ENCODE measurements at regions not wholly inside any gene's neighbourhood (a gene's known extent, or its start where the extent isn't known, plus 50 kb on each side); places are given as distances from the start of the nearest gene placed in this dataset.

DNA sequence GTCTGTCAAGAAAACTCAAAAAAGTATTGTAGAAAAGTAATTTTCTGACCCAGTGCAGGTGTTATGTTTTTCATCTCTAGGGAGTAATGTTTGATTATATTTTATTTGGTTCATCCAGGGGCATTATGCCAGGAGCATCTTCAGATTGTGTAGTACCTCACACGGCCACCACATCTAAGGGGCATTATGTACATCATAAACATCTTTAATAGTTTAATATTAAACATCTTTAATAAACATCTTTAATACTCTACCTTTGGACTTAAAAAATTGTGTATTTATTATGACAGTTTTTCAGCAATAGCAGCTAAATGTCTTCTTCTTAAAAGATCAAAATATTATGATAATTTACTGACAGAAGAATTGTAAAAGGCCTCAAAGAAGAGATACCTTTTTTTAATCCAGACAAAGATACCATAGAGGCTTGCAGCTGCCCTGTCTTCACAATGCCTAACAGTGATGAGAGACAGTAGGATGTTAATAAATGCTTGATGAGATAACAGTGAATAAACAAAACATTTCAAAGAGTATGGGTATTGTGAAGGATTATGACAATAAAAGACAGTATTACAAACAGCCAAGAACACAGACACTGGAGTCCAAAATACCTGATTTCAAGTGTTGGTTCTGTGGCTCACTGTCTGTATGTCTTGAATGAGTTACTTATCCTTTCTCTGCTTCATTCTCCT is 240.9 kb upstream of the ADGRL2 start:
- no peak overlapping the region for H3K4me3 Mint-ChIP-seq
- no peak overlapping the region for H3K27ac Mint-ChIP-seq
- H3K4me1 Mint-ChIP-seq (ENCODE audit: low read depth): no peaks in the 10 kb centered on the region
- no peaks in the 10 kb centered on the region for H3K9me3 Mint-ChIP-seq
- H3K36me3 Mint-ChIP-seq (ENCODE audit: low read depth): no peaks in the 10 kb centered on the region
- H3K27me3 Mint-ChIP-seq (ENCODE audit: low read depth): no peaks in the 10 kb centered on the region

- no peaks in the 10 kb centered on the region for H3K4me1 Mint-ChIP-seq (ENCODE audit: low read depth)
- H3K9me3 Mint-ChIP-seq: no peaks in the 10 kb centered on the region
- H3K36me3 Mint-ChIP-seq (ENCODE audit: low read depth): no peaks in the 10 kb centered on the region
- H3K4me3 Mint-ChIP-seq: no peak overlapping the region
- no peak overlapping the region for H3K27ac Mint-ChIP-seq
- H3K27me3 Mint-ChIP-seq (ENCODE audit: low read depth): no peaks in the 10 kb centered on the region
Measured at GRCh38 chr1:81558291-81559076, 242.2 kb upstream of the ADGRL2 start.

DNA sequence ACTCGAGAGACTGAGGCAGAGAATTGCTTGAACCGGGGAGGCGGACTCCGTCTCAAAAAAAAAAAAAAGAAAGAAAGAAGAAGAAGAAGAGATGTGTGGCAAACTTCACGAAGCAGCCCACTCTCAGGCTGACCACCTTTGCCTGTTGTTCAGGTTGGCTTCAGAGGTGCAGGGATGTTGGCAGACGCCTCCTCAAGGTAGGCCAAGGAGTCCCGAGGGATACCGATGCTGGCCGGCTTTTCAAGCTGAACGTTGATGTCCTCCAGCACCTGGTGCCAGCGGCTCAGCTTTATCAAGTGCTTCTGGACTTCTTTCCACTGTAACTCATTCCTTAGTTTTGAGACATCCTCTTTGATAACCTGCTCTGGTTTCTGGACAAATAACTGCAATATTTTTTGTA is 243.8 kb upstream of the ADGRL2 start:
- Mint-ChIP-seq H3K9me3 (no peaks in the 10 kb centered on the region), H3K27ac (no peak overlapping the region), H3K4me1 (ENCODE audit: low read depth) (no peaks in the 10 kb centered on the region), H3K4me3 (no peak overlapping the region), H3K36me3 (ENCODE audit: low read depth) (no peaks in the 10 kb centered on the region), H3K27me3 (ENCODE audit: low read depth) (no peaks in the 10 kb centered on the region)

GRCh38 chr1:81554534-81554933 is 246.2 kb upstream of the ADGRL2 start:
- no peaks in the 10 kb centered on the region for H3K36me3 Mint-ChIP-seq (ENCODE audit: low read depth)
- no peaks in the 10 kb centered on the region for H3K9me3 Mint-ChIP-seq
- peaks cover under 1% of the 10 kb centered on the region for H3K4me1 Mint-ChIP-seq (ENCODE audit: low read depth)
- no peak overlapping the region for H3K27ac Mint-ChIP-seq
- H3K4me3 Mint-ChIP-seq: no peak overlapping the region
- H3K27me3 Mint-ChIP-seq (ENCODE audit: low read depth): no peaks in the 10 kb centered on the region

GRCh38 chr1:81554108-81554507 is 246.6 kb upstream of the ADGRL2 start:
- Mint-ChIP-seq H3K36me3 (ENCODE audit: low read depth) (no peaks in the 10 kb centered on the region), H3K9me3 (no peaks in the 10 kb centered on the region), H3K27me3 (ENCODE audit: low read depth) (no peaks in the 10 kb centered on the region), H3K27ac (no peak overlapping the region), H3K4me1 (ENCODE audit: low read depth) (peaks cover 2% of the 10 kb centered on the region), H3K4me3 (no peak overlapping the region)

DNA sequence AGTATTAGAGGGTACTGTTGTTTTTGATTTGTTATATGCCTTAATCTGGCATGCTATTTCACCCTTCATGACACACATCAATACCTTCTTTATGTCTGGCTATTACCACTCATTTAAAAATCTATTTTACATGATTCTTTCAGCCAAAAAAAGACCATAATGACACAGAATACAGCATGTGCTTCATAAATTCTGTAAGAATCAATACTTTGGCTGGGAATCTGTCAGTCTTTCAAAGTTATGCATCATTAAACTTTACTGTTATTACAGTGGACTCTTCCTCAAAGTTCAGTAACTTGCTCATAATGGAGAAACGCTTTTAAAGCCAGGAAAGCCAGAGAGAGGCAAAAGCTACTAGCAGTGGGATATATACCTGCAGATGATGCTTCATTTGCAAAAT is 247.2 kb upstream of the ADGRL2 start:
- Mint-ChIP-seq H3K27ac (no peak overlapping the region), H3K9me3 (no peaks in the 10 kb centered on the region), H3K4me1 (ENCODE audit: low read depth) (peaks cover 5% of the 10 kb centered on the region), H3K4me3 (no peak overlapping the region), H3K27me3 (ENCODE audit: low read depth) (no peaks in the 10 kb centered on the region), H3K36me3 (ENCODE audit: low read depth) (no peaks in the 10 kb centered on the region)

DNA sequence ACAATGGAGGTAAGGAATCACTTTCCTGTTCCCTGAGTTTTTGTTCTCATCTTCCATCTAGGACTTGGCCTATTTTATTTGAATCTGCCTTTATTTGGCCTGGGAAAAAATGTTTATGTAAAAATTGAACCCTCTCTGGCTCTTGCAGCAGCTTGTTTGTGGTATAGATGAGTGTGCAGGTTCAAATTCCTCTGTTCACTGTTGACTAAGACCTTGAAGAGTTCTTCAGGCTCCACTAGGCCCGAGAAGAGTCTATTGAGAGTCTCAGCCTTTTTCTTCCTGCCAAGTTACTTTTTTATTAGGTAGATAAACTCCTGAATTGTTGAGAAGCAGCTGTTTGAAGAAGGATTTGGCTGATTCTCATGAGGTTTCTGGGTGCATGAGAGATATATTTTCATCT is 248.8 kb upstream of the ADGRL2 start:
- H3K27ac Mint-ChIP-seq: no peak overlapping the region
- no peaks in the 10 kb centered on the region for H3K36me3 Mint-ChIP-seq (ENCODE audit: low read depth)
- no peaks in the 10 kb centered on the region for H3K9me3 Mint-ChIP-seq
- H3K4me3 Mint-ChIP-seq: no peak overlapping the region
- H3K27me3 Mint-ChIP-seq (ENCODE audit: low read depth): no peaks in the 10 kb centered on the region
- H3K4me1 Mint-ChIP-seq (ENCODE audit: low read depth): peaks cover 5% of the 10 kb centered on the region

DNA sequence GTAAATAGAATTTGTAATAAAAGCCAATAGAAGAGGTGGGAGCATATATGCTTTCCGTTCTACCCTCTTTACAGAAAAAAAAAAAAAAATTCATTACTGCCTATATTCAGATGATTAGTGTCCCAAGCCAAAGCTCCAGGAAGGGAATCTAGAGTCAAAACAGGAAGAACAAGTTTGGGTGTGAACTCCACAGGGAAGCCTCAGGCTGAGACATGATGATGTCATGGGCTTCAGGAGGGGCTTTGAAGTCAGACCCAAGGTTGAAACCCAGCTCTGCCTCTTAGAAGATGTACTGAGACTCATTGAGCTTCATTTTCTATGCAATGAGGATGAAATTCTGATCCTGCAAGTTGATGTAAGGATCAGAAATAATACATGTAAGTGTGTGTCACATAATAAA is 250.0 kb upstream of the ADGRL2 start:
- Mint-ChIP-seq H3K9me3 (no peaks in the 10 kb centered on the region), H3K4me3 (no peak overlapping the region), H3K27me3 (ENCODE audit: low read depth) (no peaks in the 10 kb centered on the region), H3K27ac (no peak overlapping the region), H3K4me1 (ENCODE audit: low read depth) (peaks cover 5% of the 10 kb centered on the region), H3K36me3 (ENCODE audit: low read depth) (no peaks in the 10 kb centered on the region)

GRCh38 chr1:81549588-81550127 is 251.1 kb upstream of the ADGRL2 start:
- H3K36me3 Mint-ChIP-seq (ENCODE audit: low read depth): no peaks in the 10 kb centered on the region
- no peaks in the 10 kb centered on the region for H3K9me3 Mint-ChIP-seq
- no peak overlapping the region for H3K4me3 Mint-ChIP-seq
- H3K4me1 Mint-ChIP-seq (ENCODE audit: low read depth): peaks cover 5% of the 10 kb centered on the region
- no peaks in the 10 kb centered on the region for H3K27me3 Mint-ChIP-seq (ENCODE audit: low read depth)
- no peak overlapping the region for H3K27ac Mint-ChIP-seq

- Mint-ChIP-seq H3K9me3 (no peaks in the 10 kb centered on the region), H3K4me1 (ENCODE audit: low read depth) (peaks cover 5% of the 10 kb centered on the region), H3K27me3 (ENCODE audit: low read depth) (no peaks in the 10 kb centered on the region), H3K4me3 (no peak overlapping the region), H3K27ac (no peak overlapping the region), H3K36me3 (ENCODE audit: low read depth) (no peaks in the 10 kb centered on the region)
Measured at GRCh38 chr1:81548918-81549587, 251.7 kb upstream of the ADGRL2 start.

- Mint-ChIP-seq H3K27me3 (ENCODE audit: low read depth) (no peaks in the 10 kb centered on the region), H3K9me3 (no peaks in the 10 kb centered on the region), H3K4me3 (no peak overlapping the region), H3K36me3 (ENCODE audit: low read depth) (no peaks in the 10 kb centered on the region), H3K4me1 (ENCODE audit: low read depth) (peaks cover 5% of the 10 kb centered on the region), H3K27ac (no peak overlapping the region)
Measured at GRCh38 chr1:81547912-81548303, 252.8 kb upstream of the ADGRL2 start.

DNA sequence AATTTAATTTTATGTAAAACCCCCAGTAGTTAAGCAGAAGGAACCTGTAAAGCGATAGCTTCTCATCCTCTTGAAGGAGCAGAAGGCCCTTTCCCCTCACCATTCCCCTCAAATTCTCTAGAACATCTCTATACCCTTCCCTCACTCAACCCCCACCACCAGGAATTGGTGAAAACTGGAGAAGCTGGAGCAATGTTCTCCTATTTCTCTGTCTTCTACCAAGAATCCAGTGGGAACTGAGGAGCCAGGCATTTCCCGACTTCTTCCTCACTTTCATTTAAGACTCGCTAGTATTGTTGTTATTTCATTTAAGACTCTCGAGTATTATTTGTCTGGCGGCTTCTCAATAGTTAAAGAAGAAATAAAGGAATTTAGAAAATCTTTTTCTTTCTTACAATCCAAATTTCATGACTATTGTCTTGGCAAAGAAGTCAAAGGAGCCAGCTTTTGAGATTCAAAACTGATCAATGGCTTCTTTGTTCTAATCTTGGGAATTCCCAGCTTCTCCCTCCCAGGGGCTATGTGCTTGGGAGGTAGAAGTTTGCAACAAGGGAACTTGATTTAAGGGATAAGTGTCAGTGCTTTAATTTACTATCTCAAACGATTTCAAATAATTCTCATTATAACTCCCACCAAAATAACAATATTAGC is 253.3 kb upstream of the ADGRL2 start:
- Mint-ChIP-seq H3K4me1 (ENCODE audit: low read depth) (peaks cover 5% of the 10 kb centered on the region), H3K27ac (no peak overlapping the region), H3K4me3 (no peak overlapping the region), H3K36me3 (ENCODE audit: low read depth) (no peaks in the 10 kb centered on the region), H3K27me3 (ENCODE audit: low read depth) (no peaks in the 10 kb centered on the region), H3K9me3 (no peaks in the 10 kb centered on the region)

- Mint-ChIP-seq H3K9me3 (no peaks in the 10 kb centered on the region), H3K4me1 (ENCODE audit: low read depth) (peaks cover 5% of the 10 kb centered on the region), H3K27me3 (ENCODE audit: low read depth) (no peaks in the 10 kb centered on the region), H3K27ac (no peak overlapping the region), H3K36me3 (ENCODE audit: low read depth) (no peaks in the 10 kb centered on the region), H3K4me3 (no peak overlapping the region)
Measured at GRCh38 chr1:81545734-81546133, 255.0 kb upstream of the ADGRL2 start.

GRCh38 chr1:81543764-81544163 is 257.0 kb upstream of the ADGRL2 start:
- Mint-ChIP-seq H3K4me1 (ENCODE audit: low read depth) (no peaks in the 10 kb centered on the region), H3K27me3 (ENCODE audit: low read depth) (no peaks in the 10 kb centered on the region), H3K27ac (no peak overlapping the region), H3K9me3 (no peaks in the 10 kb centered on the region), H3K36me3 (ENCODE audit: low read depth) (no peaks in the 10 kb centered on the region), H3K4me3 (no peak overlapping the region)

Data from T-helper 1 cell treated with Interleukin-12 subunit alpha and Interleukin-12 subunit beta and Interleukin-4 antibody, amounts not matched to agents 30 μg/mL and 1 μg/mL, for 36 hours (primary cell).